ENCODE measurements at regions not wholly inside any gene's neighbourhood (a gene's known extent, or its start where the extent isn't known, plus 50 kb on each side); places are given as distances from the start of the nearest gene placed in this dataset.

DNA sequence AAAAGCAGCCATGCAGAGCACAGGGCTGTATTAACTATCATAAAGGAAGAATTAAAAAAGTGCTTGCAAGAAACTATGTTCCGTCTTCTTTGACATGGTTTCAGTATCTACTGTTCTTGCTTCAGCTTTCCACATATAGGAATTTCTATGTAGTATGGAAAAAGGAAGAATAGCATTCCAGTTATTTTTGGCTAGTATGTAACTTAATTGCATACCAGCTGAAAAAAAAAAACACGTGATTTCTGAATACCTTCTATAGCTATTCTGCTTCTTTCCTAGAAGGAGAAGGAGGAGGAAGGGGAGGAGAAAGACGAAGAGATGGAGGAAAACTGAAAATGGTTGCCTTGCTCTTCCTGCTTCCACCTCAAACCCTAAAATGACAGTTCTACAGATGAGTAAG, 619.0 kb downstream of the KCTD12 start:
- Histone ChIP-seq H3K9ac (ENCODE audit: insufficient read depth in 1 of 2, low read length in 2 of 2) (no peak overlapping the region), H3K36me3 (ENCODE audit: control insufficient read depth in 4 of 4, insufficient read depth in 4 of 4, low read length in 4 of 4) (no peaks in the 10 kb centered on the region), H3K4me1 (ENCODE audit: control insufficient read depth in 5 of 5, insufficient read depth in 5 of 5, low read length in 5 of 5) (peaks cover 0 to 6% (median 0%) of the 10 kb centered on the region in 5 donors), H3K4me3 (no peak overlapping the region), H3K9me3 (ENCODE audit: control insufficient read depth in 4 of 4, insufficient read depth in 3 of 4, low read length in 3 of 4) (peaks cover 0 to 5% (median 0%) of the 10 kb centered on the region in 4 donors), H3K27ac (ENCODE audit: low read depth in 1 of 2, low read length in 1 of 2) (no peak overlapping the region), H3K27me3 (ENCODE audit: control insufficient read depth in 3 of 3, insufficient read depth in 3 of 3, low read length in 2 of 3) (no peaks in the 10 kb centered on the region)
- 66 to 68% methylated on average over 3 of the region's 3 CpGs for WGBS, 2 donors
- DNase-seq (peak in 2 of 3 donors; percentile 2 to 11), ATAC-seq (ENCODE audit: insufficient read depth, low FRiP score) (no peak)
- TF ChIP-seq, protein P1, sequence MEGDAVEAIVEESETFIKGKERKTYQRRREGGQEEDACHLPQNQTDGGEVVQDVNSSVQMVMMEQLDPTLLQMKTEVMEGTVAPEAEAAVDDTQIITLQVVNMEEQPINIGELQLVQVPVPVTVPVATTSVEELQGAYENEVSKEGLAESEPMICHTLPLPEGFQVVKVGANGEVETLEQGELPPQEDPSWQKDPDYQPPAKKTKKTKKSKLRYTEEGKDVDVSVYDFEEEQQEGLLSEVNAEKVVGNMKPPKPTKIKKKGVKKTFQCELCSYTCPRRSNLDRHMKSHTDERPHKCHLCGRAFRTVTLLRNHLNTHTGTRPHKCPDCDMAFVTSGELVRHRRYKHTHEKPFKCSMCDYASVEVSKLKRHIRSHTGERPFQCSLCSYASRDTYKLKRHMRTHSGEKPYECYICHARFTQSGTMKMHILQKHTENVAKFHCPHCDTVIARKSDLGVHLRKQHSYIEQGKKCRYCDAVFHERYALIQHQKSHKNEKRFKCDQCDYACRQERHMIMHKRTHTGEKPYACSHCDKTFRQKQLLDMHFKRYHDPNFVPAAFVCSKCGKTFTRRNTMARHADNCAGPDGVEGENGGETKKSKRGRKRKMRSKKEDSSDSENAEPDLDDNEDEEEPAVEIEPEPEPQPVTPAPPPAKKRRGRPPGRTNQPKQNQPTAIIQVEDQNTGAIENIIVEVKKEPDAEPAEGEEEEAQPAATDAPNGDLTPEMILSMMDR (IDR thresholded peaks at IDR 0.05; ENCODE audit: control extremely low read depth, extremely low read depth): no peak

DNA sequence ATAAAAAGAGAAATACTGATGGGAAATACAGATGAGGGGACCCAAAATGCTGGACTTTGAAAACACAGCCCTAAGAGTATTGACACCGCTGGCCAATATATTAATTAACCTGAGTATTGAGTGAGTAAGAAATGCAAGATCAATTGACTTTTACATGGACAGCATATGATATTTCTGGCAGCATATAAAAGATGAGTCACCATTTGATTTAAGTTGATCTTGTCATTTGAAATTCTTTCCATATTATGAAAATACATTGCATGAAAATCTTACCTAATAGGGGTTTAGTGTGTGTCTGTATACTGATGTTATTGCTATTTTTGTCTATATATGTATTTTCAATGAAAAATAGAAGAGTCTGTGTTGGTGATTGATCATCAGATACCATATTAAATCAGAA, 619.6 kb downstream of the KCTD12 start:
- ATAC-seq (ENCODE audit: insufficient read depth, low FRiP score): no peak
- 46 to 93% methylated on average over 1 of the region's 1 CpG for WGBS, 2 donors

DNA sequence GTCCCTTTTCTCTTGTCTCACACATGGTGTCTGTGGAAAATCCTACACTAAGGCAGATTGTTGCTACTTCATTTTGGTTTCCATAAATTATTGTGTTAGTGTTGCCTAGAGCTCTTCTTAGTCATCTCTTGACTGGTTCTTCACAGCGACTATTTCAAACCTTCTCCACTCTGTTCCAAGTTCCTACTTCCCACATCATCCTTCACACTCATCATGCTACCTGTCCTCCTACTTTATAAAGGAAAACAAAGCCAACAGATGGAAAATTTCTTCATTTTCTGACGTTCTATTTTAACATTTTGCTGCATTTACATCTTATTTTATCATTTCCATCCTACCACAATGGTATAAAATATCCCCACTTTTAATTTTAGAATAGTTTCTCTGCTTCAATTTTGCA, 614.1 kb downstream of the LMO7 start:
- DNase-seq (no peak), ATAC-seq (ENCODE audit: insufficient read depth, low FRiP score) (no peak)
- 67 to 75% methylated on average over 2 of the region's 2 CpGs for WGBS, 2 donors
- Histone ChIP-seq H3K4me3 (no peak overlapping the region), H3K36me3 (ENCODE audit: control insufficient read depth in 4 of 4, insufficient read depth in 4 of 4, low read length in 4 of 4) (no peaks in the 10 kb centered on the region), H3K27me3 (ENCODE audit: control insufficient read depth in 3 of 3, insufficient read depth in 3 of 3, low read length in 2 of 3) (no peaks in the 10 kb centered on the region), H3K27ac (ENCODE audit: low read depth in 1 of 2, low read length in 1 of 2) (no peak overlapping the region), H3K4me1 (ENCODE audit: control insufficient read depth in 5 of 5, insufficient read depth in 5 of 5, low read length in 5 of 5) (no peaks in the 10 kb centered on the region), H3K9ac (ENCODE audit: insufficient read depth in 1 of 2, low read length in 2 of 2) (no peak overlapping the region), H3K9me3 (ENCODE audit: control insufficient read depth in 4 of 4, insufficient read depth in 3 of 4, low read length in 3 of 4) (no peaks in the 10 kb centered on the region)
- TF ChIP-seq, protein P1 (IDR thresholded peaks at IDR 0.05; ENCODE audit: control extremely low read depth, extremely low read depth): no peak

More for the DNA sequence above, 619.6 kb downstream of the KCTD12 start:
- Histone ChIP-seq H3K36me3 (ENCODE audit: control insufficient read depth in 4 of 4, insufficient read depth in 4 of 4, low read length in 4 of 4) (no peaks in the 10 kb centered on the region), H3K9ac (ENCODE audit: insufficient read depth in 1 of 2, low read length in 2 of 2) (no peak overlapping the region), H3K9me3 (ENCODE audit: control insufficient read depth in 4 of 4, insufficient read depth in 3 of 4, low read length in 3 of 4) (no peaks in the 10 kb centered on the region), H3K4me3 (no peak overlapping the region), H3K4me1 (ENCODE audit: control insufficient read depth in 5 of 5, insufficient read depth in 5 of 5, low read length in 5 of 5) (peaks cover 0 to 6% (median 0%) of the 10 kb centered on the region in 5 donors), H3K27ac (ENCODE audit: low read depth in 1 of 2, low read length in 1 of 2) (no peak overlapping the region), H3K27me3 (ENCODE audit: control insufficient read depth in 3 of 3, insufficient read depth in 3 of 3, low read length in 2 of 3) (no peaks in the 10 kb centered on the region)
- TF ChIP-seq, protein P1 (IDR thresholded peaks at IDR 0.05; ENCODE audit: control extremely low read depth, extremely low read depth): no peak
- DNase-seq: no peak

DNA sequence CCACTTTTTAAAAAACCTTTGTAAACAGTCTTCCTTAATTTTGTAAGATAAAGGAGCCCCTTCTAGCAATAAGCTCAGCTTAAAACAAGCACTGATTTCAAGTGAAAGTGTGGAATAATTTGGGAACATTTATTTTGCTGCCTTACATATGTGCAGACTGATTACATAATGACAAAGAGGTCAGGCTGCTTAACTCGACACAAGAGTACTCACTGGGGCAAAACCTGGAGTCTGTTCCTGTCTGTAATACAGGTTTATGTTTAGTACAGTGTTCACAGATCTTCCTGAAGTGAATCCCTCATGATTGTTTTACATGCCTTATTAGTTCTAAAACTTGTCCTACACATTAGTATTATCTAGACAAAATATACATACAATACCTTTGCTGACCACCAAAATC, 609.8 kb downstream of the LMO7 start:
- Histone ChIP-seq H3K9me3 (ENCODE audit: control insufficient read depth in 4 of 4, insufficient read depth in 3 of 4, low read length in 3 of 4) (no peaks in the 10 kb centered on the region), H3K9ac (ENCODE audit: insufficient read depth in 1 of 2, low read length in 2 of 2) (no peak overlapping the region), H3K4me1 (ENCODE audit: control insufficient read depth in 5 of 5, insufficient read depth in 5 of 5, low read length in 5 of 5) (no peaks in the 10 kb centered on the region), H3K27me3 (ENCODE audit: control insufficient read depth in 3 of 3, insufficient read depth in 3 of 3, low read length in 2 of 3) (no peaks in the 10 kb centered on the region), H3K36me3 (ENCODE audit: control insufficient read depth in 4 of 4, insufficient read depth in 4 of 4, low read length in 4 of 4) (no peaks in the 10 kb centered on the region), H3K27ac (ENCODE audit: low read depth in 1 of 2, low read length in 1 of 2) (no peak overlapping the region), H3K4me3 (no peak overlapping the region)
- 44 to 76% methylated on average over 1 of the region's 1 CpG for WGBS, 2 donors
- ATAC-seq (ENCODE audit: insufficient read depth, low FRiP score): no peak
- TF ChIP-seq, protein P1 (IDR thresholded peaks at IDR 0.05; ENCODE audit: control extremely low read depth, extremely low read depth): no peak
- DNase-seq: no peak

All from lung (tissue), 11 donors.